Breast epithelium (tissue), 3 donors: ENCODE measurements at regions not wholly inside any gene's neighbourhood (a gene's known extent, or its start where the extent isn't known, plus 50 kb on each side); places are given as distances from the start of the nearest gene placed in this dataset.

Experiments used
- CTCF ChIP-seq, 3 donors: fragments of 450-650 bp; IDR thresholded peaks; one replicate each; pipeline ENCODE4 v1.5.1; 2016 to 2017; ENCODE audit warnings: antibody characterized with exemption in 3 of 3, mild to moderate bottlenecking in 3 of 3, moderate library complexity in 3 of 3
- POLR2A ChIP-seq: fragments of 450-650 bp; IDR thresholded peaks from one replicate; pipeline ENCODE4 v1.6.1; 2016; ENCODE audit warnings: antibody characterized with exemption, mild to moderate bottlenecking, moderate library complexity
- POLR2AphosphoS5 ChIP-seq, 3 donors: sonication (generic); formaldehyde crosslinking; IDR thresholded peaks; one replicate each; pipeline ENCODE4 v1.6.1; 2017; ENCODE audit warnings: antibody characterized with exemption in 3 of 3

GRCh38 chr2:19195661-19196060, 162.8 kb downstream of the OSR1 start:
- no peak for TF ChIP-seq POLR2A
- no peak for TF ChIP-seq CTCF (IDR thresholded peaks at IDR 0.05)
- no peak for TF ChIP-seq POLR2AphosphoS5 (IDR thresholded peaks at IDR 0.05)
